Neural progenitor cell (in vitro differentiated cells): ENCODE measurements at regions not wholly inside any gene's neighbourhood (a gene's known extent, or its start where the extent isn't known, plus 50 kb on each side); places are given as distances from the start of the nearest gene placed in this dataset.

Source experiments
- DNase-seq: peaks from one replicate; pipeline ENCODE4 v3.0.0-alpha.2; 2016; ENCODE audit warnings: low spot score
- H2AFZ ChIP-seq: fragments of 200-600 bp; sonication (generic); replicated peaks from 2 replicates; pipeline ENCODE4 v1.6.1; 2016; ENCODE audit warnings: antibody characterized with exemption
- H3F3A ChIP-seq: fragments of 200-600 bp; sonication (generic); 2 replicates; pipeline ENCODE4 v1.6.1; 2016; ENCODE audit warnings: antibody characterized with exemption, low read depth
- H3K27ac ChIP-seq: fragments of 200-600 bp; sonication (generic); 2 replicates; pipeline ENCODE4 v1.5.1; 2016; ENCODE audit warnings: mild to moderate bottlenecking
- H3K27me3 ChIP-seq: fragments of 200-600 bp; sonication (generic); 2 replicates; pipeline ENCODE4 v1.6.1; 2016; ENCODE audit warnings: mild to moderate bottlenecking, moderate library complexity
- H3K36me3 ChIP-seq: fragments of 200-600 bp; sonication (generic); 2 replicates; pipeline ENCODE4 v1.5.1; 2016
- H3K4me1 ChIP-seq: fragments of 200-600 bp; sonication (generic); 2 replicates; pipeline ENCODE4 v1.6.1; 2016; ENCODE audit warnings: mixed run types
- H3K4me2 ChIP-seq: fragments of 200-600 bp; sonication (generic); 2 replicates; pipeline ENCODE4 v1.6.1; 2016
- H3K4me3 ChIP-seq: fragments of 200-600 bp; sonication (generic); 2 replicates; pipeline ENCODE4 v1.5.1; 2016
- H3K79me2 ChIP-seq: fragments of 200-600 bp; sonication (generic); 2 replicates; pipeline ENCODE4 v1.6.1; 2016; ENCODE audit warnings: low read depth
- H3K9ac ChIP-seq: fragments of 200-600 bp; sonication (generic); 2 replicates; pipeline ENCODE4 v1.6.1; 2016
- H3K9me3 ChIP-seq: fragments of 200-600 bp; sonication (generic); 2 replicates; pipeline ENCODE4 v1.5.1; 2016; ENCODE audit warnings: low read depth
- H4K20me1 ChIP-seq: fragments of 200-600 bp; sonication (generic); 2 replicates; pipeline ENCODE4 v1.6.1; 2016; ENCODE audit warnings: low read depth
- H3K27ac Mint-ChIP-seq: 3 replicates; pipeline ENCODE4 v1.8.0; 2021; ENCODE audit warnings: mixed read lengths
- H3K27me3 Mint-ChIP-seq: 2 replicates; pipeline ENCODE4 v1.8.0; 2022; ENCODE audit warnings: low read depth, mild to moderate bottlenecking, inconsistent platforms, moderate library complexity, mixed read lengths; ENCODE audit not compliant: insufficient read depth
- H3K36me3 Mint-ChIP-seq: 3 replicates; pipeline ENCODE4 v1.8.0; 2021; ENCODE audit warnings: mixed read lengths
- H3K4me1 Mint-ChIP-seq: 3 replicates; pipeline ENCODE4 v1.8.0; 2021; ENCODE audit warnings: mixed read lengths
- H3K4me3 Mint-ChIP-seq: 3 replicates; pipeline ENCODE4 v1.8.0; 2021; ENCODE audit warnings: mild to moderate bottlenecking, moderate library complexity, mixed read lengths
- H3K9me3 Mint-ChIP-seq: 3 replicates; pipeline ENCODE4 v1.8.0; 2020; ENCODE audit warnings: mixed read lengths
- CTCF ChIP-seq: fragments of 200-600 bp; sonication (generic); IDR thresholded peaks from 2 replicates; pipeline ENCODE4 v1.5.1; 2017; ENCODE audit warnings: antibody characterized with exemption, mild to moderate bottlenecking
- EZH2 ChIP-seq: fragments of 200-600 bp; sonication (generic); IDR thresholded peaks from 2 replicates; pipeline ENCODE4 v1.6.1; 2017; ENCODE audit warnings: antibody characterized with exemption, mild to moderate bottlenecking, moderate library complexity
- EZH2phosphoT487 ChIP-seq: fragments of 200-600 bp; sonication (generic); IDR thresholded peaks from 2 replicates; pipeline ENCODE4 v1.6.1; 2017; ENCODE audit warnings: antibody characterized with exemption

GRCh38 chr12:16881986-16882570 lies 276.1 kb upstream of the LMO3 start:
- no peak for DNase-seq
- no peak for TF ChIP-seq CTCF
- Histone ChIP-seq H2AFZ (no peak overlapping the region), H3K36me3 (no peaks in the 10 kb centered on the region), H3K4me1 (peaks cover 12% of the 10 kb centered on the region), H3K27me3 (no peaks in the 10 kb centered on the region), H3K9me3 (no peaks in the 10 kb centered on the region), H3K79me2 (no peaks in the 10 kb centered on the region), H3K27ac (no peak overlapping the region), H4K20me1 (no peaks in the 10 kb centered on the region), H3F3A (no peaks in the 10 kb centered on the region), H3K9ac (no peak overlapping the region), H3K4me3 (no peak overlapping the region), H3K4me2 (no peak overlapping the region)
- Mint-ChIP-seq H3K36me3 (no peaks in the 10 kb centered on the region), H3K4me1 (peaks cover 24% of the 10 kb centered on the region), H3K4me3 (no peak overlapping the region), H3K9me3 (no peaks in the 10 kb centered on the region), H3K27ac (no peak overlapping the region), H3K27me3 (no peaks in the 10 kb centered on the region)

- TF ChIP-seq EZH2 = no peak
- no peak for TF ChIP-seq CTCF
- no peak for TF ChIP-seq EZH2phosphoT487
- H3K4me3 ChIP-seq = no peak overlapping the region
Observed at GRCh38 chr12:16880864-16881285, 274.9 kb upstream of the LMO3 start.

GRCh38 chr12:16870845-16871244 lies 264.9 kb upstream of the LMO3 start:
- H3K4me3 Mint-ChIP-seq = no peak overlapping the region
- TF ChIP-seq EZH2 = no peak
- TF ChIP-seq CTCF = no peak
- TF ChIP-seq EZH2phosphoT487 = no peak
- no peaks in the 10 kb centered on the region for H3K27me3 ChIP-seq
- H3K36me3 Mint-ChIP-seq = no peaks in the 10 kb centered on the region
- H3K9ac ChIP-seq = no peak overlapping the region
- H3K9me3 Mint-ChIP-seq = no peaks in the 10 kb centered on the region
- H3K27ac Mint-ChIP-seq = no peak overlapping the region
- H3K36me3 ChIP-seq = no peaks in the 10 kb centered on the region
- H2AFZ ChIP-seq = no peak overlapping the region
- H3K79me2 ChIP-seq = no peaks in the 10 kb centered on the region
- H3K9me3 ChIP-seq = no peaks in the 10 kb centered on the region
- H3K4me2 ChIP-seq = no peak overlapping the region
- H3K4me1 Mint-ChIP-seq = no peaks in the 10 kb centered on the region
- H3K4me3 ChIP-seq = no peak overlapping the region
- no peak for DNase-seq
- no peaks in the 10 kb centered on the region for H3K4me1 ChIP-seq
- no peak overlapping the region for H3K27ac ChIP-seq
- no peaks in the 10 kb centered on the region for H3K27me3 Mint-ChIP-seq
- no peaks in the 10 kb centered on the region for H4K20me1 ChIP-seq
- H3F3A ChIP-seq = no peaks in the 10 kb centered on the region

More at GRCh38 chr12:16880864-16881285, 274.9 kb upstream of the LMO3 start:
- H3K9me3 Mint-ChIP-seq = no peaks in the 10 kb centered on the region
- H3K36me3 Mint-ChIP-seq = no peaks in the 10 kb centered on the region
- no peak overlapping the region for H3K4me2 ChIP-seq
- no peaks in the 10 kb centered on the region for H4K20me1 ChIP-seq
- no peaks in the 10 kb centered on the region for H3K36me3 ChIP-seq
- no peak overlapping the region for H3K27ac ChIP-seq
- no peaks in the 10 kb centered on the region for H3K9me3 ChIP-seq
- no peak overlapping the region for H3K9ac ChIP-seq
- H3F3A ChIP-seq = no peaks in the 10 kb centered on the region
- H2AFZ ChIP-seq = peak overlapping the region; percentile 30
- H3K27ac Mint-ChIP-seq = peak overlapping the region; percentile 96
- H3K27me3 ChIP-seq = no peaks in the 10 kb centered on the region
- no peak overlapping the region for H3K4me3 Mint-ChIP-seq
- peaks cover 12% of the 10 kb centered on the region for H3K4me1 ChIP-seq
- no peaks in the 10 kb centered on the region for H3K27me3 Mint-ChIP-seq
- DNase-seq = peak; percentile 36
- H3K79me2 ChIP-seq = no peaks in the 10 kb centered on the region
- peaks cover 24% of the 10 kb centered on the region for H3K4me1 Mint-ChIP-seq
